ENCODE measurements at regions not wholly inside any gene's neighbourhood (a gene's known extent, or its start where the extent isn't known, plus 50 kb on each side); places are given as distances from the start of the nearest gene placed in this dataset.

DNA sequence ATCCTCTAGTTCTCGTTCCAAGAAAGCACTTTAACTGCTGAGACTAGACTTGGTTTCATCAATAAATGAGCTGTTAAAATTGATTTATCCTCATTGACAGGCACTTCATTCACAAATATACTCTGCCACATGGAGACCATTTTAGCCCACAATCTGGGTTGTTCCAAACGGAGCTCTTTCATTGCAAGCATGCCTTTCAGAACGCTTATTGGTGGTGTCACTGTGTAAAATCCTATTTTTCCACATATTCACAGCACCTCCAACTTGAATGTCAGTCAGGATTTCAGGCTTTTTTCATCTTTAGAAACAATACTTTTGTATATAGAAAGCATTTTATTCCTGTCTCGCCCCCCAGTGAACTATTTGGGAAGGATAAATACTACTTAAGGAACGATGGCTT is 424.7 kb upstream of the NRP1 start:
- TF ChIP-seq, protein P1, sequence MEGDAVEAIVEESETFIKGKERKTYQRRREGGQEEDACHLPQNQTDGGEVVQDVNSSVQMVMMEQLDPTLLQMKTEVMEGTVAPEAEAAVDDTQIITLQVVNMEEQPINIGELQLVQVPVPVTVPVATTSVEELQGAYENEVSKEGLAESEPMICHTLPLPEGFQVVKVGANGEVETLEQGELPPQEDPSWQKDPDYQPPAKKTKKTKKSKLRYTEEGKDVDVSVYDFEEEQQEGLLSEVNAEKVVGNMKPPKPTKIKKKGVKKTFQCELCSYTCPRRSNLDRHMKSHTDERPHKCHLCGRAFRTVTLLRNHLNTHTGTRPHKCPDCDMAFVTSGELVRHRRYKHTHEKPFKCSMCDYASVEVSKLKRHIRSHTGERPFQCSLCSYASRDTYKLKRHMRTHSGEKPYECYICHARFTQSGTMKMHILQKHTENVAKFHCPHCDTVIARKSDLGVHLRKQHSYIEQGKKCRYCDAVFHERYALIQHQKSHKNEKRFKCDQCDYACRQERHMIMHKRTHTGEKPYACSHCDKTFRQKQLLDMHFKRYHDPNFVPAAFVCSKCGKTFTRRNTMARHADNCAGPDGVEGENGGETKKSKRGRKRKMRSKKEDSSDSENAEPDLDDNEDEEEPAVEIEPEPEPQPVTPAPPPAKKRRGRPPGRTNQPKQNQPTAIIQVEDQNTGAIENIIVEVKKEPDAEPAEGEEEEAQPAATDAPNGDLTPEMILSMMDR (IDR thresholded peaks at IDR 0.05), result no peak
- H3K27ac ChIP-seq (ENCODE audit: low read depth in 1 of 2, low read length in 2 of 2), result no peak overlapping the region
- Mint-ChIP-seq H3K27me3 (ENCODE audit: low read depth in 3 of 3) (peaks cover 0 to 2% (median 1%) of the 10 kb centered on the region in 3 donors), H3K36me3 (no peaks in the 10 kb centered on the region), H3K9me3 (peaks cover 0 to 6% (median 2%) of the 10 kb centered on the region in 7 donors), H3K4me1 (no peaks in the 10 kb centered on the region), H3K27ac (no peak overlapping the region), H3K4me3 (no peak overlapping the region)
- no peaks in the 10 kb centered on the region for H3K36me3 ChIP-seq (replicated peaks in 1 of 2; ENCODE audit: control insufficient read depth in 1 of 2, insufficient read depth in 2 of 2, low read length in 2 of 2)
- no peak overlapping the region for H3K4me2 ChIP-seq (replicated peaks; ENCODE audit: extremely low read depth, low read length, poor library complexity, severe bottlenecking)
- no peaks in the 10 kb centered on the region for H3K27me3 ChIP-seq (ENCODE audit: control insufficient read depth in 2 of 2, insufficient read depth in 2 of 2, low read length in 2 of 2)
- H2AFZ ChIP-seq (ENCODE audit: insufficient read depth, low read depth, low read length, poor library complexity, severe bottlenecking), result no peak overlapping the region
- DNase-seq, result no peak
- no peaks in the 10 kb centered on the region for H3K79me2 ChIP-seq (ENCODE audit: insufficient read depth, low read length)
- no peak overlapping the region for H3K9ac ChIP-seq (ENCODE audit: insufficient read depth, low read length, poor library complexity, severe bottlenecking)
- H3K4me3 ChIP-seq (replicated peaks in 1 of 3; ENCODE audit: low read depth in 2 of 3, low read length in 3 of 3), result no peak overlapping the region
- 100% methylated on average over 1 of the region's 5 CpGs for WGBS (ENCODE audit: insufficient coverage)
- no peaks in the 10 kb centered on the region for H4K20me1 ChIP-seq (ENCODE audit: insufficient read depth, low read length)
- intact Hi-C loops (cut with micrococcal nuclease), result no loop called here
- no peaks in the 10 kb centered on the region for H3K4me1 ChIP-seq (ENCODE audit: control insufficient read depth in 1 of 2, insufficient read depth in 2 of 2, low read length in 2 of 2)
- H3K9me3 ChIP-seq (replicated peaks in 1 of 2; ENCODE audit: control insufficient read depth in 1 of 2, insufficient read depth in 1 of 2, low read length in 2 of 2), result peaks cover 0 to 4% of the 10 kb centered on the region in 2 donors

DNA sequence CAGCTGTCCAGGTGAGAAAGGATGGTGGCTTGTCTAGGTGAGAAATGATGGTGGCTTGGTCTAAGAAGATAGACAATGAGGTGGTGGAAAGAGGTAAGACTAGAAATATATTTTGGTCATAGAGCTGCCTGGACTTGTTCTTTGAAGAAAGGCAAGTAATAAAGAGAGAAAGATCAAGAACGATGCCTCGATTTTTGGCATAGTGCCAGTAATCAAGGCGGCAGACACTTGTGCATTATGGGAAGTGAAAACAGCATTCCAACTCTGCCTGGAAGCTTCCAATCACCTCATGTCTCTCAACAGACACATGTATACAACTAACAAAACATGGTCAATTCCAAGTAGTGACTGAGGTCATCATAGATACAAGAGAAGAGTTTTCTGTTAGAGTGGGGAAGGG is 423.8 kb upstream of the NRP1 start:
- TF ChIP-seq, protein P1 (IDR thresholded peaks at IDR 0.05), result no peak
- Histone ChIP-seq H2AFZ (ENCODE audit: insufficient read depth, low read depth, low read length, poor library complexity, severe bottlenecking) (no peak overlapping the region), H3K27me3 (ENCODE audit: control insufficient read depth in 2 of 2, insufficient read depth in 2 of 2, low read length in 2 of 2) (no peaks in the 10 kb centered on the region)

More for the DNA sequence above, 423.8 kb upstream of the NRP1 start:
- Mint-ChIP-seq H3K4me3 (no peak overlapping the region), H3K36me3 (no peaks in the 10 kb centered on the region), H3K4me1 (no peaks in the 10 kb centered on the region), H3K27me3 (ENCODE audit: low read depth in 3 of 3) (peaks cover 0 to 3% (median 2%) of the 10 kb centered on the region in 3 donors), H3K9me3 (peaks cover 0 to 6% (median 2%) of the 10 kb centered on the region in 7 donors), H3K27ac (no peak overlapping the region)
- peaks cover 0 to 4% of the 10 kb centered on the region in 2 donors for H3K9me3 ChIP-seq (replicated peaks in 1 of 2; ENCODE audit: control insufficient read depth in 1 of 2, insufficient read depth in 1 of 2, low read length in 2 of 2)
- no CpG with 5 or more reads among the region's 3 CpGs for WGBS (ENCODE audit: insufficient coverage)
- no peaks in the 10 kb centered on the region for H3K4me1 ChIP-seq (ENCODE audit: control insufficient read depth in 1 of 2, insufficient read depth in 2 of 2, low read length in 2 of 2)
- no peak for DNase-seq
- intact Hi-C loops (cut with micrococcal nuclease), result no loop called here
- no peaks in the 10 kb centered on the region for H3K36me3 ChIP-seq (replicated peaks in 1 of 2; ENCODE audit: control insufficient read depth in 1 of 2, insufficient read depth in 2 of 2, low read length in 2 of 2)
- no peaks in the 10 kb centered on the region for H4K20me1 ChIP-seq (ENCODE audit: insufficient read depth, low read length)
- H3K27ac ChIP-seq (ENCODE audit: low read depth in 1 of 2, low read length in 2 of 2), result no peak overlapping the region
- no peak overlapping the region for H3K4me3 ChIP-seq (replicated peaks in 1 of 3; ENCODE audit: low read depth in 2 of 3, low read length in 3 of 3)
- no peak overlapping the region for H3K9ac ChIP-seq (ENCODE audit: insufficient read depth, low read length, poor library complexity, severe bottlenecking)
- no peaks in the 10 kb centered on the region for H3K79me2 ChIP-seq (ENCODE audit: insufficient read depth, low read length)
- no peak overlapping the region for H3K4me2 ChIP-seq (replicated peaks; ENCODE audit: extremely low read depth, low read length, poor library complexity, severe bottlenecking)

Data from CD14-positive monocyte (primary cell).